ENCODE measurements at regions not wholly inside any gene's neighbourhood (a gene's known extent, or its start where the extent isn't known, plus 50 kb on each side); places are given as distances from the start of the nearest gene placed in this dataset.

DNA sequence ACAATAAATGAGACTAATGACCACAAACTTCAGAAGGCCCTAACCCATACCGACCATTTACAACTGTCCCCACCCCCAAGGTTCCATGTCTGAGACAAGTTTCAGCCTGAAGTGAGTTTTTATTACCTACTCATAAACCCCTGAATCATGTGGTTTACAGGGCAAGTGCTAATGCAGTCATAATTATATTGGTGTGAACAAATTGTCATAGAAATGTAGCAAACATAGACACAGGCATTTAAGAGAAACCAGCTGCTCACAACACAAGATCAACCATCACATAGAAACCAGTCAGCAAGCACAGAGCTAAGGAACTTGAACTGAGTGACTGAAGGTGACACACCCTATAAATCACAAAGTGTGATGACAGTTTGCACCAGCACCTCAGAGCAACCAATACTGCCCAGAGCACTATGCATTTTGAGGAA is 173.8 kb upstream of the MID1 start:
- TF ChIP-seq EZH2phosphoT487 (IDR thresholded peaks at IDR 0.05; ENCODE audit: low read length), result no peak
- TF ChIP-seq, protein P1, sequence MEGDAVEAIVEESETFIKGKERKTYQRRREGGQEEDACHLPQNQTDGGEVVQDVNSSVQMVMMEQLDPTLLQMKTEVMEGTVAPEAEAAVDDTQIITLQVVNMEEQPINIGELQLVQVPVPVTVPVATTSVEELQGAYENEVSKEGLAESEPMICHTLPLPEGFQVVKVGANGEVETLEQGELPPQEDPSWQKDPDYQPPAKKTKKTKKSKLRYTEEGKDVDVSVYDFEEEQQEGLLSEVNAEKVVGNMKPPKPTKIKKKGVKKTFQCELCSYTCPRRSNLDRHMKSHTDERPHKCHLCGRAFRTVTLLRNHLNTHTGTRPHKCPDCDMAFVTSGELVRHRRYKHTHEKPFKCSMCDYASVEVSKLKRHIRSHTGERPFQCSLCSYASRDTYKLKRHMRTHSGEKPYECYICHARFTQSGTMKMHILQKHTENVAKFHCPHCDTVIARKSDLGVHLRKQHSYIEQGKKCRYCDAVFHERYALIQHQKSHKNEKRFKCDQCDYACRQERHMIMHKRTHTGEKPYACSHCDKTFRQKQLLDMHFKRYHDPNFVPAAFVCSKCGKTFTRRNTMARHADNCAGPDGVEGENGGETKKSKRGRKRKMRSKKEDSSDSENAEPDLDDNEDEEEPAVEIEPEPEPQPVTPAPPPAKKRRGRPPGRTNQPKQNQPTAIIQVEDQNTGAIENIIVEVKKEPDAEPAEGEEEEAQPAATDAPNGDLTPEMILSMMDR (IDR thresholded peaks at IDR 0.05; ENCODE audit: low read length), result no peak
